CD4-positive, CD25-positive, alpha-beta regulatory T cell (primary cell): ENCODE measurements at regions not wholly inside any gene's neighbourhood (a gene's known extent, or its start where the extent isn't known, plus 50 kb on each side); places are given as distances from the start of the nearest gene placed in this dataset.

ENCODE experiments used
- ATAC-seq, 2 donors: fragments of 150-1000 bp; cut with Tn5 transposase; one replicate each; pipeline ENCODE4 v1.10.0; 2021; ENCODE audit warnings: low read depth in 2 of 2, moderate number of reproducible peaks in 2 of 2, moderate library complexity in 1 of 2
- DNase-seq, 3 donors: peaks; one replicate each; pipeline versions ENCODE4 v3.0.0 to v3.0.0-alpha.2; 2012 to 2022; ENCODE audit warnings: mixed read lengths in 1 of 3
- H3K27ac ChIP-seq: one replicate; pipeline ENCODE4 v1.7.0; 2013; ENCODE audit warnings: mild to moderate bottlenecking, low read length; ENCODE audit not compliant: insufficient read depth, poor library complexity, severe bottlenecking
- H3K27me3 ChIP-seq: one replicate; pipeline ENCODE4 v1.7.0; 2013; ENCODE audit warnings: low read length; ENCODE audit not compliant: control insufficient read depth, insufficient read depth
- H3K36me3 ChIP-seq: one replicate; pipeline ENCODE4 v1.7.0; 2013; ENCODE audit warnings: mild to moderate bottlenecking, low read length, moderate library complexity; ENCODE audit not compliant: control insufficient read depth, insufficient read depth
- H3K4me1 ChIP-seq: 2 replicates; pipeline ENCODE4 v1.7.0; 2013; ENCODE audit warnings: mild to moderate bottlenecking, low read length; ENCODE audit not compliant: insufficient read depth, control insufficient read depth, poor library complexity, severe bottlenecking
- H3K4me3 ChIP-seq: one replicate; pipeline ENCODE4 v1.7.0; 2013; ENCODE audit warnings: low read depth, mild to moderate bottlenecking, low read length, moderate library complexity
- H3K9me3 ChIP-seq, 2 experiments: 1 replicate in 1 of 2; 2 replicates in 1 of 2; pipeline ENCODE4 v1.7.0; 2013; ENCODE audit warnings: low read length in 2 of 2, mild to moderate bottlenecking in 1 of 2, moderate library complexity in 1 of 2; ENCODE audit not compliant: control insufficient read depth in 2 of 2
- H3K27ac Mint-ChIP-seq, 3 donors: one replicate each; pipeline ENCODE4 v1.8.0; 2020 to 2022; ENCODE audit warnings: mild to moderate bottlenecking in 3 of 3, mixed read lengths in 3 of 3, moderate library complexity in 2 of 3
- H3K27me3 Mint-ChIP-seq: one replicate; pipeline ENCODE4 v1.8.0; 2022; ENCODE audit warnings: mild to moderate bottlenecking, mixed read lengths
- H3K36me3 Mint-ChIP-seq: one replicate; pipeline ENCODE4 v1.8.0; 2020; ENCODE audit warnings: mixed read lengths
- H3K4me1 Mint-ChIP-seq, 4 donors: one replicate each; pipeline ENCODE4 v1.8.0; 2020 to 2022; ENCODE audit warnings: mixed read lengths in 4 of 4, mild to moderate bottlenecking in 1 of 4
- H3K4me3 Mint-ChIP-seq, 4 donors: one replicate each; pipeline ENCODE4 v1.8.0; 2020 to 2022; ENCODE audit warnings: mild to moderate bottlenecking in 4 of 4, mixed read lengths in 4 of 4, moderate library complexity in 3 of 4
- H3K9me3 Mint-ChIP-seq, 7 donors: one replicate each; pipeline ENCODE4 v1.8.0; 2020 to 2022; ENCODE audit warnings: mixed read lengths in 7 of 7, mild to moderate bottlenecking in 3 of 7, moderate library complexity in 2 of 7

DNA sequence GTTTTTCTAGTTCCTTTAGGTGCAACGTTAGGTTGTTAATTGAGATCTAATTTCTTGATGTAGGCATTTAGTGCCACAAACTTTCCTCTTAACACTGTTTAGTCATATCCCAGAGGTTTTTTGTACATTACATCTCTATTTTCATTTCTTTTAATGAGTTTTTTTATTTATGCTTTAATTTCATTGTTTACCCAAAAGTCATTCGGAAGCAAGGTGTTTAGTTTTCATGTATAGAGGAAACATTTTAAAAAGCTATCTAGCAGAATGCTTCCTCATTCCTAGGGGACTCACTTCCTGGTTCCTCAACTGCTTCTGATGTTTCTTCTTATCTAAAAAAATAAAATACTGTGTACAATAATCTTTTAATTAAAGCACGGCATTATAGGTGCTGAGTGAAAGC, 307.2 kb upstream of the CAMK1G start:
- H3K4me1 Mint-ChIP-seq = no peaks in the 10 kb centered on the region
- no peaks in the 10 kb centered on the region for H3K36me3 ChIP-seq
- no peaks in the 10 kb centered on the region for H3K36me3 Mint-ChIP-seq
- no peak for DNase-seq
- no peaks in the 10 kb centered on the region for H3K4me1 ChIP-seq
- no peak overlapping the region for H3K4me3 ChIP-seq
- H3K27me3 Mint-ChIP-seq = no peaks in the 10 kb centered on the region
- H3K27ac Mint-ChIP-seq = no peak overlapping the region
- H3K9me3 Mint-ChIP-seq = peaks cover 0 to 5% (median 3%) of the 10 kb centered on the region in 7 donors
- no peaks in the 10 kb centered on the region for H3K27me3 ChIP-seq
- H3K4me3 Mint-ChIP-seq = no peak overlapping the region
- H3K9me3 ChIP-seq = no peaks in the 10 kb centered on the region
- H3K27ac ChIP-seq = no peak overlapping the region
- no peak for ATAC-seq

DNA sequence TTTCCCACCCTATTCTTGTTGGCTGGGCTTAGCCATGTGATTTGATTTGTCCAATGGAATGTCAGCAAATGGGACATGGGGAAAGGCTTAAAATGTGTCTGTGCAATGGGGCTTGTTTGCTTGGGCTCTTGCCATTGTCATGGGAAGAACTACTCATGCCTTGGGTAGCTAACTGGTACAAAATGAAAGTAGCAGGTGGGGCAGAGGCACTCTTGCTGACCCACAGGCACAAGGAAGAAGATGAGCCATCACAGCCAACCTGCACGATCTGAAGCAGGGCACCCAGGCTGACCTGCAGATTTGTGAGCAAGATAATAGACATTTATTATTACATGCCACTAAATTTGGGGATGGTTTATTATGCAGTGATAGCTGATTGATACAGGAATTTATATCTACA, 305.9 kb upstream of the CAMK1G start:
- Mint-ChIP-seq H3K4me3 (no peak overlapping the region), H3K27ac (no peak overlapping the region), H3K4me1 (no peaks in the 10 kb centered on the region), H3K36me3 (no peaks in the 10 kb centered on the region), H3K9me3 (peaks cover 0 to 5% (median 3%) of the 10 kb centered on the region in 7 donors), H3K27me3 (no peaks in the 10 kb centered on the region)
- ATAC-seq (no peak), DNase-seq (no peak)
- no peaks in the 10 kb centered on the region for H3K9me3 ChIP-seq
- no peak overlapping the region for H3K4me3 ChIP-seq
- H3K27me3 ChIP-seq = no peaks in the 10 kb centered on the region
- H3K36me3 ChIP-seq = no peaks in the 10 kb centered on the region
- H3K27ac ChIP-seq = no peak overlapping the region
- H3K4me1 ChIP-seq = no peaks in the 10 kb centered on the region

DNA sequence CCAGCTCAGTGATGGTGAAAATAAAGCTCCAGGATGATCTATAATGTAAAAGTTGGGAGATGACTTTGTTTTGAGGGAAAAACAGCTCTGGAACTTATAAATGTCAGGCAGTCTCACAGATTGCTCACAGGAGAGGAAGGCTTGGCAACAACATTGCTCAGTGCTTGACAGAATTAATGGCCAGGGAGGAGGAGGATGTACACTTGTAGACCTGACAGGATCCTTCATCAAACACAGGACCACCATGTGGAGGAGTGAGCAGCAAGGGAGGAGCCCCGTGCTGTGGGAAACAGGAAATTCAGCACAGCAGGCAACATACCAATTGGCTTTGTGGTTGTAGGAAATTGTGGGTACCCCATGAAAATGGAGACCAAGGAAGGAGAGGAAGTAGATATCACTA, 291.8 kb upstream of the CAMK1G start:
- Histone ChIP-seq H3K4me3 (no peak overlapping the region), H3K4me1 (no peaks in the 10 kb centered on the region), H3K27ac (no peak overlapping the region), H3K27me3 (no peaks in the 10 kb centered on the region), H3K9me3 (no peaks in the 10 kb centered on the region), H3K36me3 (no peaks in the 10 kb centered on the region)
- H3K36me3 Mint-ChIP-seq = no peaks in the 10 kb centered on the region
- no peak overlapping the region for H3K27ac Mint-ChIP-seq
- H3K27me3 Mint-ChIP-seq = no peaks in the 10 kb centered on the region
- H3K4me3 Mint-ChIP-seq = no peak overlapping the region
- H3K4me1 Mint-ChIP-seq = no peaks in the 10 kb centered on the region
- H3K9me3 Mint-ChIP-seq = peaks cover 0 to 5% (median 0%) of the 10 kb centered on the region in 7 donors
- no peak for ATAC-seq
- DNase-seq = no peak

DNA sequence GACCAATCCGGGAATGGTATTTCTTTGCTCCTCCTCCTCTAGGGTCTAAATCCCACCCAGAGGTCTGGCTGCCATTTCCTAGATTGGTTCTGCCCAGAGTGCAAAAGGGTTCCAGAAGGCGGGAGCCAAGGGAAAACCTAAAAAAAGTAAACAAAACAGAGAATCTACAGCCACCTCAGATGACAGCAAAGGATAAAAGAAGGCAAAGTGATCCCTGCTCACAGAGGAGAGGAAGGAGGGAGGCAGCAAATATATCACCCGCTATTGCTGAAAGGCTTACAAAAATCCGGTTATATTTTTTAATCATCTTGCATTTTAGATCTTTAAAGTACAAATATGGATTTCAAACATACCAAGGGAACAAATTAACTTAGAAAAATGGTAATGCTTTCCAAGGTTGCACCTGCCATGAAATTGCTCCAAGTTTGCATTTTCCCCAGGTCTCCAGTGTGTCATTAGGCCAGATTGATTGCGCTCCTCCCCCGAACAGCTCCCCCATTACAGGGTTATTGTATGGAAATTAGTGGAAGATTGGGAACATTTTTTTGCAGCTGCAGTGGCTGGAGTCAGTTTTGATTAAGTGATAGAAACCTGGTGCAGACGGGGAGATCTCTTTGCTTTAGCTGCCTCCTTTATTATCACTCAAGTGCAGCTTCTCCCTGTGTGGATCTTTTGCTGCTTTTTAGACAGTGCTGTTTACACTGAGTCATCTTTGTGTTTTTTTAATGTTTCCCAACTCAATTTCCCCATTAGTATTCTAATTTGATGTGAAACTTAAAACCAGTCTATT, 280.5 kb upstream of the CAMK1G start:
- no peak overlapping the region for H3K4me3 Mint-ChIP-seq
- Histone ChIP-seq H3K27ac (no peak overlapping the region), H3K9me3 (no peaks in the 10 kb centered on the region), H3K27me3 (no peaks in the 10 kb centered on the region), H3K4me1 (no peaks in the 10 kb centered on the region), H3K4me3 (no peak overlapping the region), H3K36me3 (no peaks in the 10 kb centered on the region)
- no peak for DNase-seq
- no peak for ATAC-seq
- H3K9me3 Mint-ChIP-seq = peaks cover 0 to 3% (median 0%) of the 10 kb centered on the region in 7 donors
- peaks cover 6% of the 10 kb centered on the region for H3K27me3 Mint-ChIP-seq
- H3K36me3 Mint-ChIP-seq = no peaks in the 10 kb centered on the region
- H3K27ac Mint-ChIP-seq = no peak overlapping the region
- H3K4me1 Mint-ChIP-seq = no peaks in the 10 kb centered on the region

DNA sequence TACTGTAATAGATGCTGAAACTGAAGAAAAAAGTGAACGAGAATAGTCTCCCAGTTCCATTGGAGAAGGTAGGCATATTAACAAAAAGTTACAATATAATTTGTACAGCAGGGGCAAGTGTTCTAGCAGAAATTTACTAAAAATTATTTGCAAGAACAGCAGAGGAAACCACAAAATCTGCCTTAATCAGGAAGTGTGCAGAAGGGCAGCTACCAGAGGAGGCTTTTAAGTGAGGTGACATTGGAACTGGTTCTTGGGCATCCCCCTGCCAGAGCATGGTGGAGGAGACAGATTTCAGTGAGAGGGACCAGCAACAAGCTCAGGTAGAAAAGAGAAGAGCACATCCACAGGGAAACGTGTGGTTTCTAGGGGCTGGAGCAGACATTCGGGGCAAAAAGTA, 279.3 kb upstream of the CAMK1G start:
- peaks cover 0 to 4% (median 0%) of the 10 kb centered on the region in 7 donors for H3K9me3 Mint-ChIP-seq
- H3K4me3 Mint-ChIP-seq = no peak overlapping the region
- Histone ChIP-seq H3K4me3 (no peak overlapping the region), H3K27me3 (no peaks in the 10 kb centered on the region), H3K9me3 (no peaks in the 10 kb centered on the region), H3K27ac (no peak overlapping the region), H3K36me3 (no peaks in the 10 kb centered on the region), H3K4me1 (no peaks in the 10 kb centered on the region)
- H3K27me3 Mint-ChIP-seq = peaks cover 6% of the 10 kb centered on the region
- no peaks in the 10 kb centered on the region for H3K36me3 Mint-ChIP-seq
- no peaks in the 10 kb centered on the region for H3K4me1 Mint-ChIP-seq
- no peak overlapping the region for H3K27ac Mint-ChIP-seq
- no peak for DNase-seq
- ATAC-seq = no peak

DNA sequence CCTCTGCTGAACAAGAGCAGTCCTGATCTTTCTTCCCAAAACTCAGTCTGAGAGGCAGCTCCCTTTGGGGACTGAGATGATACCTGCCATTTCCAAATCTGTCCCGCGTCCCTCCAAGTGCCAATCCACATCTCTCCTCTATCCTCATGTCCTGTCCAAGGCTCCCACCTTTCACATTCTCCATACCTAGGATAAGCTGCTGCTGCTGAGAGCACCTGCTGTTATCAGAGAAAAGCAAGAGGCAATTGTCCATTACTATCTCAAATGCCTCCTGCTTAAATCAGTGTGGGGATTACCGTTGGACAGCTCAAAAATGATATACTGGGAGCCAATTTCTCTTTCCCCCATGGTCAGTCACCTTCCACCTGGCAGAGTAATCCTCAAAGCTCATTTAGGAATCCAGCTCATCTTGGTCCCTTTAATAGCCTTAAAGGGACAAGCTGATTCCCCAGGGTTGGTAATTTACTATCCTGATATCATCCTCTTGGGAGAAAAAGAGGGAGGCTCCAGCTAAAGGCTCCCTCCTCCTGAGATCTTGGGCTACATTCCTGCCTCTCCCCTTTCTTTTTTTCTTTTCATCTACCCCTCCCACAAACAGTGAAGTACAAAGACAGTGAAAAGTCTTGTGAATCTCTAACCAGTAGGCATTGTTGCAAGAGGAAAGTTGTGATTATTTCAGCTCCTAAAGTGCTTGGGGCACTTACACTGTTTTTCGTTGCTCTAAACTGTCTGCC, 278.1 kb upstream of the CAMK1G start:
- H3K4me1 Mint-ChIP-seq = no peaks in the 10 kb centered on the region
- no peak overlapping the region for H3K27ac ChIP-seq
- no peak for DNase-seq
- no peak for ATAC-seq
- peaks cover 0 to 5% (median 0%) of the 10 kb centered on the region in 7 donors for H3K9me3 Mint-ChIP-seq
- H3K27ac Mint-ChIP-seq = no peak overlapping the region
- no peak overlapping the region for H3K4me3 Mint-ChIP-seq
- H3K4me3 ChIP-seq = no peak overlapping the region
- H3K27me3 ChIP-seq = no peaks in the 10 kb centered on the region
- no peaks in the 10 kb centered on the region for H3K36me3 ChIP-seq
- no peaks in the 10 kb centered on the region for H3K4me1 ChIP-seq
- no peaks in the 10 kb centered on the region for H3K9me3 ChIP-seq
- H3K27me3 Mint-ChIP-seq = peaks cover 6% of the 10 kb centered on the region
- H3K36me3 Mint-ChIP-seq = no peaks in the 10 kb centered on the region

DNA sequence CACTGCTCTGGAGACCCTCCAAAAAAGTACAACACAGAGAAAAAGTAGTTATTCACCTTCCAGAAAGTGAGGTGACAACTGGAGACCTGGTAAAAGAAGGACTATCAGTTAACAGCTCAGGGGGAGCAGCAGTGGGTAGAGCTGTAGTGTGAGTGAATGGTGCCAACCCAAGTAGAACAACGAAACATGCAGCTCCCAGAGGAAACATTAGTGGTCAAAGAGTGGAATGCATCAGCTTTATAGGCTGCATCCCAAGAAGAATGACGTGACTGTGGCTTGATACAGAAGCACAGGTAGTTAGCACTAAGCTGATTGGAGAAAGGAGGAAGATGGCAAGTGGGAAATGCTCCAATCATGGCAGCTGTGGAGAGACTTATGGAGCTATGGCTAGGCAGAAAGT, 275.7 kb upstream of the CAMK1G start:
- Mint-ChIP-seq H3K4me1 (no peaks in the 10 kb centered on the region), H3K36me3 (no peaks in the 10 kb centered on the region), H3K9me3 (peaks cover 0 to 5% (median 0%) of the 10 kb centered on the region in 7 donors), H3K27me3 (peaks cover 6% of the 10 kb centered on the region), H3K4me3 (no peak overlapping the region), H3K27ac (no peak overlapping the region)
- H3K27me3 ChIP-seq = no peaks in the 10 kb centered on the region
- no peaks in the 10 kb centered on the region for H3K36me3 ChIP-seq
- H3K4me1 ChIP-seq = no peaks in the 10 kb centered on the region
- H3K4me3 ChIP-seq = no peak overlapping the region
- no peak for ATAC-seq
- H3K27ac ChIP-seq = no peak overlapping the region
- DNase-seq = no peak
- H3K9me3 ChIP-seq = no peaks in the 10 kb centered on the region

DNA sequence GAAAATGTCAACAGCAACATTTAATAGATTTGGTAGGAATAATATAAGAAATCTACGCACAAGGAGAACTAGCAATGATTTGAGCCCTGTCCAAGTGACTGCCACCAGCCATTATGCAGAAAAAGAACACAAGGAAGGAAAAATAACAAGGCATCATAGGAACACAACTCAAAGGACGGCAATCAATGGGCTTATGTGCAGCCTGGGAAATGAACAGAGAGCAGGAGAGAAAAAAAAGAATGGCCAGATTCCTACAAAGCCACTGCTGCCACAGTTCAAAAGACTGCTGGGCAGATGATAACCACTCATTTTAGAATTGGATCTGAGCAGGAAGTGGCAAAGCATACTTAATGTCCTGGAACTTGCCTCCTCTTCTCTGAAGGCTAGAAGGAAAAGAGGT, 274.3 kb upstream of the CAMK1G start:
- no peaks in the 10 kb centered on the region for H3K36me3 Mint-ChIP-seq
- no peaks in the 10 kb centered on the region for H3K4me1 Mint-ChIP-seq
- Histone ChIP-seq H3K4me3 (no peak overlapping the region), H3K9me3 (no peaks in the 10 kb centered on the region), H3K36me3 (no peaks in the 10 kb centered on the region), H3K27ac (no peak overlapping the region), H3K27me3 (no peaks in the 10 kb centered on the region), H3K4me1 (no peaks in the 10 kb centered on the region)
- H3K27me3 Mint-ChIP-seq = peaks cover 6% of the 10 kb centered on the region
- no peak for ATAC-seq
- peaks cover 0 to 5% (median 0%) of the 10 kb centered on the region in 7 donors for H3K9me3 Mint-ChIP-seq
- no peak overlapping the region for H3K27ac Mint-ChIP-seq
- H3K4me3 Mint-ChIP-seq = no peak overlapping the region
- DNase-seq = no peak
